Suprapubic skin (tissue), 4 donors: ENCODE measurements at regions not wholly inside any gene's neighbourhood (a gene's known extent, or its start where the extent isn't known, plus 50 kb on each side); places are given as distances from the start of the nearest gene placed in this dataset.

ENCODE experiments used
- CTCF ChIP-seq, 2 donors: fragments of 200-600 bp in 1 of 2; fragments of 450-650 bp in 1 of 2; sonication (generic) in 1 of 2; IDR thresholded peaks; one replicate each; pipeline ENCODE4 v1.5.1; 2016 to 2019; ENCODE audit warnings: antibody characterized with exemption in 2 of 2, mild to moderate bottlenecking in 1 of 2, moderate library complexity in 1 of 2
- POLR2A ChIP-seq, 2 donors: fragments of 450-650 bp; IDR thresholded peaks; one replicate each; pipeline ENCODE4 v1.6.1; 2017; ENCODE audit warnings: antibody characterized with exemption in 2 of 2, mild to moderate bottlenecking in 2 of 2, moderate library complexity in 2 of 2
- POLR2AphosphoS5 ChIP-seq, 3 donors: sonication (generic); formaldehyde crosslinking; IDR thresholded peaks; one replicate each; pipeline ENCODE4 v1.6.1; 2017; ENCODE audit warnings: antibody characterized with exemption in 3 of 3

- no peak for TF ChIP-seq CTCF (IDR thresholded peaks at IDR 0.05)
- no peak for TF ChIP-seq POLR2A (IDR thresholded peaks at IDR 0.05)
- no peak for TF ChIP-seq POLR2AphosphoS5 (IDR thresholded peaks at IDR 0.05)
Measured at GRCh38 chr5:143537056-143537455, 133.6 kb upstream of the NR3C1 start.
